ENCODE measurements at regions not wholly inside any gene's neighbourhood (a gene's known extent, or its start where the extent isn't known, plus 50 kb on each side); places are given as distances from the start of the nearest gene placed in this dataset.
A peak's percentile ranks its signal among the peaks of the same experiment; 100 is the strongest.
"Not testable (repeated sequence)": the region's sequence is repeated elsewhere in the genome, so short reads cannot be mapped to it uniquely, and the experiment has no call there.

GRCh38 chr7:109497053-109497452 is 927.4 kb downstream of the DNAJB9 start:
- no peak for DNase-seq

- DNase-seq: no peak
These were observed 928.5 kb downstream of the DNAJB9 start for GRCh38 chr7:109498131-109498530.

- no peak for DNase-seq
These were observed 933.7 kb downstream of the DNAJB9 start for GRCh38 chr7:109503421-109503820.

GRCh38 chr7:109522585-109522984 is 952.9 kb downstream of the DNAJB9 start:
- no peak for DNase-seq

GRCh38 chr7:109527833-109528232 is 958.2 kb downstream of the DNAJB9 start:
- no peak for DNase-seq

GRCh38 chr7:109529712-109530111 is 960.0 kb downstream of the DNAJB9 start:
- no peak for DNase-seq

GRCh38 chr7:109532262-109532992 is 962.8 kb downstream of the DNAJB9 start:
- DNase-seq: no peak

GRCh38 chr7:109545686-109546085 is 976.0 kb downstream of the DNAJB9 start:
- DNase-seq: peak; percentile 57

GRCh38 chr7:109549471-109550193 is 980.0 kb downstream of the DNAJB9 start:
- DNase-seq: no peak

- peak; percentile 87 for DNase-seq
These were observed 982.3 kb downstream of the DNAJB9 start for GRCh38 chr7:109552017-109552416.

- DNase-seq: no peak
These were observed 1007.6 kb downstream of the DNAJB9 start for GRCh38 chr7:109577265-109577664.

- no peak for DNase-seq
These were observed 1010.2 kb downstream of the DNAJB9 start for GRCh38 chr7:109579901-109580300.

GRCh38 chr7:109582211-109582610 is 1012.5 kb downstream of the DNAJB9 start:
- DNase-seq: no peak

- not testable (repeated sequence) for DNase-seq
These were observed 1027.3 kb downstream of the DNAJB9 start for GRCh38 chr7:109596948-109597347.

GRCh38 chr7:109611656-109612055 is 1042.0 kb downstream of the DNAJB9 start:
- no peak for DNase-seq

- DNase-seq: no peak
These were observed 1046.9 kb downstream of the DNAJB9 start for GRCh38 chr7:109616551-109617069.

- no peak for DNase-seq
These were observed 1052.6 kb downstream of the DNAJB9 start for GRCh38 chr7:109622320-109622719.

- DNase-seq: peak; percentile 21
These were observed 1063.2 kb downstream of the DNAJB9 start for GRCh38 chr7:109632890-109633289.

- no peak for DNase-seq
These were observed 1065.7 kb downstream of the DNAJB9 start for GRCh38 chr7:109635374-109635773.

- DNase-seq: no peak
These were observed 1067.8 kb downstream of the DNAJB9 start for GRCh38 chr7:109637428-109637990.

- DNase-seq: no peak
These were observed 1068.6 kb downstream of the DNAJB9 start for GRCh38 chr7:109638321-109638720.

GRCh38 chr7:109639561-109639960 is 1069.9 kb downstream of the DNAJB9 start:
- no peak for DNase-seq

GRCh38 chr7:109641445-109641844 is 1071.8 kb downstream of the DNAJB9 start:
- DNase-seq: no peak

GRCh38 chr7:109646124-109646523 is 1076.5 kb downstream of the DNAJB9 start:
- no peak for DNase-seq
